Stomach (tissue), 4 donors: ENCODE measurements at regions not wholly inside any gene's neighbourhood (a gene's known extent, or its start where the extent isn't known, plus 50 kb on each side); places are given as distances from the start of the nearest gene placed in this dataset.

Source experiments
- CTCF ChIP-seq, 7 experiments: fragments of 450-650 bp in 4 of 7; fragments of 200-600 bp in 3 of 7; sonication (generic) in 3 of 7; IDR thresholded peaks; one replicate each; pipeline ENCODE4 v1.5.1; 2016 to 2019; ENCODE audit warnings: antibody characterized with exemption in 7 of 7, control low read depth in 2 of 7, mild to moderate bottlenecking in 1 of 7
- EP300 ChIP-seq: sonication (generic); formaldehyde crosslinking; IDR thresholded peaks from one replicate; pipeline ENCODE4 v1.6.1; 2017; ENCODE audit warnings: antibody characterized with exemption
- POLR2A ChIP-seq, 4 donors: fragments of 450-650 bp; IDR thresholded peaks; one replicate each; pipeline ENCODE4 v1.6.1; 2016; ENCODE audit warnings: antibody characterized with exemption in 4 of 4, control low read depth in 2 of 4, mild to moderate bottlenecking in 1 of 4, moderate library complexity in 1 of 4
- POLR2AphosphoS5 ChIP-seq, 3 donors: sonication (generic); formaldehyde crosslinking; IDR thresholded peaks; one replicate each; pipeline ENCODE4 v1.6.1; 2016; ENCODE audit warnings: antibody characterized with exemption in 3 of 3

- TF ChIP-seq CTCF (IDR thresholded peaks at IDR 0.05) (no peak), POLR2AphosphoS5 (IDR thresholded peaks at IDR 0.05) (no peak), EP300 (no peak), POLR2A (IDR thresholded peaks at IDR 0.05) (no peak)
Measured at GRCh38 chr7:17046666-17047065, 164.9 kb upstream of the AGR3 start.
